ENCODE measurements at regions not wholly inside any gene's neighbourhood (a gene's known extent, or its start where the extent isn't known, plus 50 kb on each side); places are given as distances from the start of the nearest gene placed in this dataset.

DNA sequence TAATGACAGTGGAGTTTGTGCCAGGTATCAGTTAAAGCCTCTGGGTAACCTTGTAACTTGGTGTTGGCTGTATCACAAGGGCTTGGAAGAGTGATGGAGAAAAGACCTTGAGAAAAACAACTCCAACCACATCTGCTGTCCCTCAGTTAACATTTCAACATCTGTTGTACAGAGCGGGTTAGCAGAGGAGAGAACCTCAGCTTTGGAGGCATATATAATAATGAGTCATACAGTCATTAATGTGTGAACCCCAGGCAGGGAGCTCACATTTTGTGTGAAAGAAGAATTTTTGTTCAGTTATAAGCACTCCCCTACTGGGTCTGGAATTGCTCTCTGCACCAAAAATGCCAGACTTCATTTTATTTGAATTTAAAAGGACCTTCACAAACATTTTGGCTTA lies 439.5 kb downstream of the PDCD6IP start:
- H3K27me3 Mint-ChIP-seq (ENCODE audit: insufficient read depth, unreplicated experiment) = peaks cover 40% of the 10 kb centered on the region
- ChIA-PET CTCF (interaction anchor here (1.2 kb wide), 1 partner anchor 22 kb away, joined by 4 read pairs; no protein-coding TSS in a partner anchor), POLR2A (no interaction called here)
- TF ChIP-seq, protein P1, sequence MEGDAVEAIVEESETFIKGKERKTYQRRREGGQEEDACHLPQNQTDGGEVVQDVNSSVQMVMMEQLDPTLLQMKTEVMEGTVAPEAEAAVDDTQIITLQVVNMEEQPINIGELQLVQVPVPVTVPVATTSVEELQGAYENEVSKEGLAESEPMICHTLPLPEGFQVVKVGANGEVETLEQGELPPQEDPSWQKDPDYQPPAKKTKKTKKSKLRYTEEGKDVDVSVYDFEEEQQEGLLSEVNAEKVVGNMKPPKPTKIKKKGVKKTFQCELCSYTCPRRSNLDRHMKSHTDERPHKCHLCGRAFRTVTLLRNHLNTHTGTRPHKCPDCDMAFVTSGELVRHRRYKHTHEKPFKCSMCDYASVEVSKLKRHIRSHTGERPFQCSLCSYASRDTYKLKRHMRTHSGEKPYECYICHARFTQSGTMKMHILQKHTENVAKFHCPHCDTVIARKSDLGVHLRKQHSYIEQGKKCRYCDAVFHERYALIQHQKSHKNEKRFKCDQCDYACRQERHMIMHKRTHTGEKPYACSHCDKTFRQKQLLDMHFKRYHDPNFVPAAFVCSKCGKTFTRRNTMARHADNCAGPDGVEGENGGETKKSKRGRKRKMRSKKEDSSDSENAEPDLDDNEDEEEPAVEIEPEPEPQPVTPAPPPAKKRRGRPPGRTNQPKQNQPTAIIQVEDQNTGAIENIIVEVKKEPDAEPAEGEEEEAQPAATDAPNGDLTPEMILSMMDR (IDR thresholded peaks at IDR 0.05; ENCODE audit: unreplicated experiment) = no peak
- no peaks in the 10 kb centered on the region for H3K36me3 Mint-ChIP-seq (ENCODE audit: insufficient read depth, unreplicated experiment)
- H3K4me3 Mint-ChIP-seq (ENCODE audit: unreplicated experiment) = no peak overlapping the region
- BruUV-seq (replicated peaks) = no TSS peak
- intact Hi-C loops (cut with micrococcal nuclease) = no loop called here
- peak; percentile 9 for DNase-seq (ENCODE audit: unreplicated experiment)
- H3K4me1 Mint-ChIP-seq (ENCODE audit: insufficient read depth, unreplicated experiment) = no peaks in the 10 kb centered on the region
- no peaks in the 10 kb centered on the region for H3K9me3 Mint-ChIP-seq (ENCODE audit: unreplicated experiment)
- H3K27ac Mint-ChIP-seq (ENCODE audit: low read depth, unreplicated experiment) = no peak overlapping the region

- BruUV-seq (replicated peaks) = no TSS peak
- Mint-ChIP-seq H3K4me1 (ENCODE audit: insufficient read depth, unreplicated experiment) (no peaks in the 10 kb centered on the region), H3K4me3 (ENCODE audit: unreplicated experiment) (no peak overlapping the region), H3K27me3 (ENCODE audit: insufficient read depth, unreplicated experiment) (peaks cover 40% of the 10 kb centered on the region), H3K36me3 (ENCODE audit: insufficient read depth, unreplicated experiment) (no peaks in the 10 kb centered on the region), H3K9me3 (ENCODE audit: unreplicated experiment) (no peaks in the 10 kb centered on the region), H3K27ac (ENCODE audit: low read depth, unreplicated experiment) (no peak overlapping the region)
- intact Hi-C loops (cut with micrococcal nuclease) = no loop called here
- ChIA-PET POLR2A (interaction anchor here (0.6 kb wide), 1 partner anchor 195 kb away, joined by 3 read pairs; no protein-coding TSS in a partner anchor), CTCF (interaction anchor here (1.9 kb wide), 1 partner anchor 22 kb away, joined by 10 read pairs; no protein-coding TSS in a partner anchor)
- TF ChIP-seq, protein P1 (IDR thresholded peaks at IDR 0.05; ENCODE audit: unreplicated experiment) = no peak
- no peak for DNase-seq (ENCODE audit: unreplicated experiment)
These were observed 440.0 kb downstream of the PDCD6IP start for GRCh38 chr3:34238407-34238806.

DNA sequence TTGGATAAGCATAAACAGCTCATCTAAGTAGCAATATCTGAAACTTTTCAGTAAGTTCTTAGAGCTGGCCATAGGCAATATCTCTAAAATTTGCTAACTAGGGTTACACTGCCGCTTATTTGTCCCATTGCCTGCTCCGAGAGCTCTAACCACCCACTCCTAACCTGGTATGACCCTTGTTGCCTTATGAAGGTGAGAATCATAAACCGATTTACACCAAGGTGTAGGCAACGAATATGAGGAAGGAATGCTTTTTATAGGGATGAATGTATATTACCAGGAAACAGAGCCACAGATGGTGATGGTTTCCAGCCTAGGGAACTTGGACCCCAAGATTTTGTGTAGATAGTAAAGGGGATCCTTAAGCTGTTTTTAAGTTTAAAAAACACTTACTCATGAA lies 440.9 kb downstream of the PDCD6IP start:
- TF ChIP-seq, protein P1 (IDR thresholded peaks at IDR 0.05; ENCODE audit: unreplicated experiment) = no peak
- H3K27ac Mint-ChIP-seq (ENCODE audit: low read depth, unreplicated experiment) = no peak overlapping the region
- intact Hi-C loops (cut with micrococcal nuclease) = no loop called here
- ChIA-PET POLR2A (no interaction called here), CTCF (interaction anchor here (1.2 to 1.9 kb wide), 2 partner anchors 18 to 21 kb away, joined by 3 to 10 read pairs; no protein-coding TSS in a partner anchor)
- no peaks in the 10 kb centered on the region for H3K9me3 Mint-ChIP-seq (ENCODE audit: unreplicated experiment)
- BruUV-seq (replicated peaks) = no TSS peak
- H3K36me3 Mint-ChIP-seq (ENCODE audit: insufficient read depth, unreplicated experiment) = no peaks in the 10 kb centered on the region
- peaks cover 40% of the 10 kb centered on the region for H3K27me3 Mint-ChIP-seq (ENCODE audit: insufficient read depth, unreplicated experiment)
- H3K4me3 Mint-ChIP-seq (ENCODE audit: unreplicated experiment) = no peak overlapping the region
- no peaks in the 10 kb centered on the region for H3K4me1 Mint-ChIP-seq (ENCODE audit: insufficient read depth, unreplicated experiment)
- DNase-seq (ENCODE audit: unreplicated experiment) = no peak

DNA sequence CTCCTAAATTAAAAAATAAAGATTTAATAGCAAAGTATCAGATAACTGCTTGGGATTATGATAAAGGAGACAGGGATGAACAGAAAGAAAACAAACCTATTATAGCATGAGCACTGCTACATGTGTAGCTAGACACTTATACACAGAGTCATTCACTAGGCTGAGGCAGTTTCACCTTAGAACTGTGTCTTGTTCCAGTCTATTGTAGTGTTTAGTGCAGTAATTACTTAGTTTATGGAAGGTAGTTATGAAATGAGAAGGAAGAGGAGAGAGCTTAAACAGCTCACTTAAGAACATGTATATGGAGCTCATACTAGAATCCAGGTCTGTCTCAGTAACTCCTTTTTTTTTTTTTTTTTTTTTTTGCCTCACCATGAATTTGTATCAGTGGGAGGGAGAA lies 441.4 kb downstream of the PDCD6IP start:
- intact Hi-C loops (cut with micrococcal nuclease) = no loop called here

More for the DNA sequence above, 441.4 kb downstream of the PDCD6IP start:
- no TSS peak for BruUV-seq (replicated peaks)
- ChIA-PET POLR2A (no interaction called here), CTCF (interaction anchor here (0.7 to 1.9 kb wide), 4 partner anchors 17 to 657 kb away, joined by 3 to 10 read pairs (median 4); no protein-coding TSS in a partner anchor)
- Mint-ChIP-seq H3K27me3 (ENCODE audit: insufficient read depth, unreplicated experiment) (peaks cover 40% of the 10 kb centered on the region), H3K27ac (ENCODE audit: low read depth, unreplicated experiment) (no peak overlapping the region), H3K36me3 (ENCODE audit: insufficient read depth, unreplicated experiment) (no peaks in the 10 kb centered on the region), H3K4me3 (ENCODE audit: unreplicated experiment) (no peak overlapping the region), H3K9me3 (ENCODE audit: unreplicated experiment) (no peaks in the 10 kb centered on the region), H3K4me1 (ENCODE audit: insufficient read depth, unreplicated experiment) (no peaks in the 10 kb centered on the region)
- TF ChIP-seq, protein P1 (IDR thresholded peaks at IDR 0.05; ENCODE audit: unreplicated experiment) = no peak
- DNase-seq (ENCODE audit: unreplicated experiment) = no peak
